ENCODE measurements at regions not wholly inside any gene's neighbourhood (a gene's known extent, or its start where the extent isn't known, plus 50 kb on each side); places are given as distances from the start of the nearest gene placed in this dataset.
"Not testable (repeated sequence)": the region's sequence is repeated elsewhere in the genome, so short reads cannot be mapped to it uniquely, and the experiment has no call there.

- H3K9me3 Mint-ChIP-seq = peaks cover 3% of the 10 kb centered on the region
- no peak overlapping the region for H3K4me3 Mint-ChIP-seq (ENCODE audit: low read depth)
- H3K36me3 Mint-ChIP-seq (ENCODE audit: low read depth) = no peaks in the 10 kb centered on the region
- no peak for DNase-seq (ENCODE audit: low spot score)
- H3K27ac Mint-ChIP-seq = no peak overlapping the region
- H3K27me3 Mint-ChIP-seq (ENCODE audit: low read depth) = no peaks in the 10 kb centered on the region
- intact Hi-C loops (cut with micrococcal nuclease) = no loop called here
- H3K4me1 Mint-ChIP-seq (ENCODE audit: low read depth) = peaks cover 20% of the 10 kb centered on the region
These were observed 152.2 kb upstream of the RFC3 start for GRCh38 chr13:33665626-33666175.

DNA sequence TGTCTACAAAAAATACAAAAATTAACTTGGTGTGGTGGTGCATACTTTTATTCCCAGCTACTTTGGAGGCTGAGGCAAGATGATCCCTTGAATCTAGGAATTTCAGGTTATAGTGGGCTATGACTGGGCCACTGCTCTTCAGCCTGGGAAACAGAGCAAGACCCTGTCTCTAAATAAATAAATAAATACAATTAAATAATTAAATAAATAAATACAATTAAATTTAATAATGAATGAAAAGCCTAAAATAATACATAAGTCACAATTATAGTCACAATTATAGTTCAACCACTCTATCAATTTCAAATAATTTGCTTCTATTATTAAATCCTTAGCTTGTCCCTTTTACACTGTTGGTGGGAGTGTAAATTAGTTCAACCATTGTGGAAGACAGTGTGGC, 146.4 kb upstream of the RFC3 start:
- no peaks in the 10 kb centered on the region for H3K9me3 Mint-ChIP-seq
- intact Hi-C loops (cut with micrococcal nuclease) = no loop called here
- H3K36me3 Mint-ChIP-seq (ENCODE audit: low read depth) = no peaks in the 10 kb centered on the region
- H3K27ac Mint-ChIP-seq = no peak overlapping the region
- H3K4me3 Mint-ChIP-seq (ENCODE audit: low read depth) = no peak overlapping the region
- no peak for DNase-seq (ENCODE audit: low spot score)
- H3K27me3 Mint-ChIP-seq (ENCODE audit: low read depth) = no peaks in the 10 kb centered on the region
- peaks cover 31% of the 10 kb centered on the region for H3K4me1 Mint-ChIP-seq (ENCODE audit: low read depth)

DNA sequence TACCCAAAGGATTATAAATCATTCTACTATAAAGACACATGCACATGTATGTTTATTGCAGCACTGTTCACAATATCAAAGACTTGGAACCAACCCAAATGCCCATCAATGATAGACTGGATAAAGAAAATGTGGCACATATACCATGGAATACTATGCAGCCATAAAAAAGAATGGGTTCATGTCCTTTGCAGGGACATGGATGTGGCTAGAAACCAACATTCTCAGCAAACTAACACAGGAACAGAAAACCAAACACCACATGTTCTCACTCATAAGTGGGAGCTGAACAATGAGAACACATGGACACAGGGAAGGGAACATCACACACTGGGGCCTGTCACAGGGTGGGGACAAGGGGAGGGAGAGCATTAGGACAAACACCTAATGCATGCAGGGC, 145.9 kb upstream of the RFC3 start:
- intact Hi-C loops (cut with micrococcal nuclease); H3K9me3 Mint-ChIP-seq; H3K4me3 Mint-ChIP-seq (ENCODE audit: low read depth); H3K27me3 Mint-ChIP-seq (ENCODE audit: low read depth); H3K27ac Mint-ChIP-seq; H3K36me3 Mint-ChIP-seq (ENCODE audit: low read depth); DNase-seq (ENCODE audit: low spot score): not testable (repeated sequence)
- H3K4me1 Mint-ChIP-seq (ENCODE audit: low read depth) = peaks cover 33% of the 10 kb centered on the region

- peak; percentile 14 for DNase-seq (ENCODE audit: low spot score)
- Mint-ChIP-seq H3K9me3 (peaks cover 4% of the 10 kb centered on the region), H3K27ac (peak overlapping the region; percentile 61), H3K27me3 (ENCODE audit: low read depth) (no peaks in the 10 kb centered on the region), H3K36me3 (ENCODE audit: low read depth) (peaks cover 6% of the 10 kb centered on the region), H3K4me1 (ENCODE audit: low read depth) (peaks cover 44% of the 10 kb centered on the region), H3K4me3 (ENCODE audit: low read depth) (peak overlapping the region; percentile 66)
- intact Hi-C loops (cut with micrococcal nuclease) = loop anchor here (5.0 kb wide), 1 partner anchor 141 kb away; the partner anchor contains the start of gene RFC3
These were observed 141.6 kb upstream of the RFC3 start for GRCh38 chr13:33676045-33676989.

GRCh38 chr13:33677215-33677614, 140.7 kb upstream of the RFC3 start:
- peaks cover 9% of the 10 kb centered on the region for H3K36me3 Mint-ChIP-seq (ENCODE audit: low read depth)
- H3K4me1 Mint-ChIP-seq (ENCODE audit: low read depth) = peaks cover 46% of the 10 kb centered on the region
- no peak overlapping the region for H3K4me3 Mint-ChIP-seq (ENCODE audit: low read depth)
- no peak for DNase-seq (ENCODE audit: low spot score)
- H3K27ac Mint-ChIP-seq = peak overlapping the region; percentile 64
- H3K27me3 Mint-ChIP-seq (ENCODE audit: low read depth) = no peaks in the 10 kb centered on the region
- intact Hi-C loops (cut with micrococcal nuclease) = loop anchor here (5.0 kb wide), 1 partner anchor 140 kb away; the partner anchor contains the start of gene RFC3
- peaks cover 7% of the 10 kb centered on the region for H3K9me3 Mint-ChIP-seq

GRCh38 chr13:33678084-33678483, 139.9 kb upstream of the RFC3 start:
- intact Hi-C loops (cut with micrococcal nuclease) = loop anchor here (2.0 to 5.0 kb wide), 3 partner anchors 139 to 1249 kb away; partner anchors contain the start of genes N4BP2L1, PDS5B and RFC3
- Mint-ChIP-seq H3K4me1 (ENCODE audit: low read depth) (peaks cover 46% of the 10 kb centered on the region), H3K27ac (peak overlapping the region; percentile 79), H3K4me3 (ENCODE audit: low read depth) (no peak overlapping the region), H3K27me3 (ENCODE audit: low read depth) (no peaks in the 10 kb centered on the region), H3K36me3 (ENCODE audit: low read depth) (peaks cover 12% of the 10 kb centered on the region), H3K9me3 (peaks cover 7% of the 10 kb centered on the region)
- DNase-seq (ENCODE audit: low spot score) = no peak

- Mint-ChIP-seq H3K4me1 (ENCODE audit: low read depth) (peaks cover 46% of the 10 kb centered on the region), H3K4me3 (ENCODE audit: low read depth) (peak overlapping the region; percentile 76), H3K9me3 (peaks cover 7% of the 10 kb centered on the region), H3K27me3 (ENCODE audit: low read depth) (no peaks in the 10 kb centered on the region), H3K27ac (peak overlapping the region; percentile 91), H3K36me3 (ENCODE audit: low read depth) (peaks cover 15% of the 10 kb centered on the region)
- peak; percentile 53 for DNase-seq (ENCODE audit: low spot score)
- intact Hi-C loops (cut with micrococcal nuclease) = loop anchor here (1.0 to 5.0 kb wide), 11 partner anchors 11 to 1250 kb away; partner anchors contain the start of genes N4BP2L1, PDS5B and RFC3
These were observed 138.9 kb upstream of the RFC3 start for GRCh38 chr13:33678906-33679657.

DNA sequence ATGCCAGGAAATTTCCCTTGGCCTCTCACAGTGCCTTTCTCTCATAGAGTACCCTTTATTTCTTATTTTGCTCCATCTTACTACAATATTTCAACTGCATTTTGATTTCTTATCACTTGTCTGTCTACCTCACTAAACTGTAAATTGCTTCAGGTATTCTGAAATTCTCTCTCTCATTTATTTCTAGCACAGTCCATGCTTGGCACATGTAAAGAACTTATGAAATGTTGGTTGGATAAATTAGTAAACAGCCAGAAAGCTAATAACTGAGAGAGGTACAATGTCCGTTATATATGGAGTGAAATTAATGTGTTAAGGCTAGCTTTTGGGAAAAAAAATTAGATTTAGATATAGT, 138.3 kb upstream of the RFC3 start:
- no peak for DNase-seq (ENCODE audit: low spot score)
- intact Hi-C loops (cut with micrococcal nuclease) = loop anchor here (1.0 to 5.0 kb wide), 11 partner anchors 11 to 1251 kb away; partner anchors contain the start of genes N4BP2L1, PDS5B and RFC3
- Mint-ChIP-seq H3K36me3 (ENCODE audit: low read depth) (peaks cover 15% of the 10 kb centered on the region), H3K27me3 (ENCODE audit: low read depth) (no peaks in the 10 kb centered on the region), H3K27ac (peak overlapping the region; percentile 91), H3K4me1 (ENCODE audit: low read depth) (peaks cover 45% of the 10 kb centered on the region), H3K4me3 (ENCODE audit: low read depth) (peak overlapping the region; percentile 76), H3K9me3 (peaks cover 7% of the 10 kb centered on the region)

- H3K9me3 Mint-ChIP-seq = peaks cover 7% of the 10 kb centered on the region
- intact Hi-C loops (cut with micrococcal nuclease) = no loop called here
These were observed 135.9 kb upstream of the RFC3 start for GRCh38 chr13:33682020-33682564.

GRCh38 chr13:33682646-33683045, 135.3 kb upstream of the RFC3 start:
- intact Hi-C loops (cut with micrococcal nuclease); H3K4me3 Mint-ChIP-seq (ENCODE audit: low read depth); H3K27me3 Mint-ChIP-seq (ENCODE audit: low read depth); DNase-seq (ENCODE audit: low spot score); H3K27ac Mint-ChIP-seq: not testable (repeated sequence)
- Mint-ChIP-seq H3K36me3 (ENCODE audit: low read depth) (peaks cover 15% of the 10 kb centered on the region), H3K9me3 (peaks cover 10% of the 10 kb centered on the region), H3K4me1 (ENCODE audit: low read depth) (peaks cover 22% of the 10 kb centered on the region)

More at GRCh38 chr13:33682020-33682564, 135.9 kb upstream of the RFC3 start:
- Mint-ChIP-seq H3K27me3 (ENCODE audit: low read depth) (no peaks in the 10 kb centered on the region), H3K36me3 (ENCODE audit: low read depth) (peaks cover 15% of the 10 kb centered on the region), H3K27ac (no peak overlapping the region), H3K4me1 (ENCODE audit: low read depth) (peaks cover 27% of the 10 kb centered on the region), H3K4me3 (ENCODE audit: low read depth) (no peak overlapping the region)
- DNase-seq (ENCODE audit: low spot score) = no peak

DNA sequence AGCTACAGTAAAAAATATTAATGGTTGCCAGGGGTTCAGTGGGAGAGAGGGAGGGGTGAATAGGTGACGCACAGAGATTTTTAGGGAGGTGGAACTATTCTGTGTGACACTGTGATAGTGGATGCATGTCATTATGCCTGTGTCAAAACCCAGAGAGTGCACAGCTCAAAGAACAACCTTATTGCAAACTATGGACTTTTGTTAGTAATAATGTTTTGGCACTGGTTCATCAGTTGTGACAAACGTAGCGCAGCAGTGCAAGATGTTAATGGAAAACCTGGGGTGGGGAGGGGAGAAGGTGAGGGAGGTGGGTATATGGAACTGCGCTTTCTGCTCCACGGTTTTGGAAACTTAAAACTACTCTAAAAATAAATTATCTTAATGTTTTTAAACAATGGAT, 134.6 kb upstream of the RFC3 start:
- peaks cover 11% of the 10 kb centered on the region for H3K9me3 Mint-ChIP-seq
- no peak overlapping the region for H3K27ac Mint-ChIP-seq
- H3K4me1 Mint-ChIP-seq (ENCODE audit: low read depth) = peaks cover 19% of the 10 kb centered on the region
- no peak overlapping the region for H3K4me3 Mint-ChIP-seq (ENCODE audit: low read depth)
- DNase-seq (ENCODE audit: low spot score) = no peak
- intact Hi-C loops (cut with micrococcal nuclease) = no loop called here
- H3K27me3 Mint-ChIP-seq (ENCODE audit: low read depth) = no peaks in the 10 kb centered on the region
- peaks cover 15% of the 10 kb centered on the region for H3K36me3 Mint-ChIP-seq (ENCODE audit: low read depth)

- intact Hi-C loops (cut with micrococcal nuclease) = no loop called here
- Mint-ChIP-seq H3K36me3 (ENCODE audit: low read depth) (peaks cover 23% of the 10 kb centered on the region), H3K4me1 (ENCODE audit: low read depth) (peaks cover 12% of the 10 kb centered on the region), H3K27me3 (ENCODE audit: low read depth) (no peaks in the 10 kb centered on the region), H3K27ac (no peak overlapping the region), H3K4me3 (ENCODE audit: low read depth) (no peak overlapping the region), H3K9me3 (peaks cover 20% of the 10 kb centered on the region)
- DNase-seq (ENCODE audit: low spot score) = no peak
These were observed 133.1 kb upstream of the RFC3 start for GRCh38 chr13:33684874-33685273.

All from activated T-helper 2 cell treated with anti-CD3 and anti-CD28 coated beads, Interferon-gamma antibody, Interleukin-2, Interleukin-4, amounts not matched to agents 10 μg/mL and 5 μg/mL and 100 μg/mL, durations not matched to agents 14 hours and 24 hours and 36 hours (primary cell).